Hematopoietic multipotent progenitor cell treated with erythropoietin and hydrocortisone succinate and interleukin-3 and kit ligand, for 8 days (in vitro differentiated cells): ENCODE measurements at regions not wholly inside any gene's neighbourhood (a gene's known extent, or its start where the extent isn't known, plus 50 kb on each side); places are given as distances from the start of the nearest gene placed in this dataset.
A peak's percentile ranks its signal among the peaks of the same experiment; 100 is the strongest.

Experiments used
- DNase-seq: peaks from one replicate; pipeline ENCODE4 v3.0.0-alpha.2; 2015

GRCh38 chrX:79645749-79646148 lies 278.6 kb upstream of the ITM2A start:
- no peak for DNase-seq

DNA sequence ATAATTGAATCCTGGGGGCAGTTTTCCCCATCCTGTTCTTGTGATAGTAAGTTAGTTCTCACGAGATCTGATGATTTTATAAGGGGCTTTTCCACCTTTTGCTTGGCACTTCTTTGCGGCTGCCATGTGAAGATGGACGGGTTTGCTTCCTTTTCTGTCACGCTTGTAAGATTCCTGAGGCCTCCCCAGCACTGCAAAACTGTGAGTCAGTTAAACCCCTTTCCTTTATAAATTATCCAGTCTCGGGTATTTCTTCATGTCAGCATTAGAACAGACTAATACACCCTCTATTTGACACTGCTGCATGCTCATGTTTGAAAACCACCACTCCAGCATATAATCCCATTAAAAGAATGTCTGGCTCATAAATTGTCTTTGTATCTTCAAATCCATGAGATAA lies 264.4 kb upstream of the ITM2A start:
- no peak for DNase-seq

- no peak for DNase-seq
These were observed 263.2 kb upstream of the ITM2A start for GRCh38 chrX:79630033-79631009.

- no peak for DNase-seq
These were observed 256.1 kb upstream of the ITM2A start for GRCh38 chrX:79623098-79623762.

GRCh38 chrX:79618280-79618679 lies 251.1 kb upstream of the ITM2A start:
- DNase-seq, result no peak

DNA sequence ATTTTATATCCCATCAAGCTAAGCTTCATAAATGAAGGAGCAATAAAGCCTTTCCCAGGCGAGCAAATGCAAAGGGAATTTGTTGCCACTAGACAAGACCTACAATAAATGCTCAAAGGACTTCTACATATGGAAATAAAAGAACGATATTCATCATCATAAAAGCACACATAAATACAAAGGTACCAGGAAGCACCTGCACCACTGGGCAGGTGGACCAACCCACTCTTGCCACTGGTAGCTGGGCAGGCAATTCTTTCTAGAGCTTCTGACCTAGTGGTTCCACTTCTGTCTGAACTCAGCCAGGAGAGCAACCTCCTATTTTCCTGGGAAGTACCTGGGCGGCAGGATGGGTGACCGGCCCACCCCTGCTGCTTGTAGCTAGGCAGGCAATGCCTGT lies 237.2 kb upstream of the ITM2A start:
- DNase-seq, result no peak

GRCh38 chrX:79601341-79602131 lies 234.4 kb upstream of the ITM2A start:
- DNase-seq, result no peak

DNA sequence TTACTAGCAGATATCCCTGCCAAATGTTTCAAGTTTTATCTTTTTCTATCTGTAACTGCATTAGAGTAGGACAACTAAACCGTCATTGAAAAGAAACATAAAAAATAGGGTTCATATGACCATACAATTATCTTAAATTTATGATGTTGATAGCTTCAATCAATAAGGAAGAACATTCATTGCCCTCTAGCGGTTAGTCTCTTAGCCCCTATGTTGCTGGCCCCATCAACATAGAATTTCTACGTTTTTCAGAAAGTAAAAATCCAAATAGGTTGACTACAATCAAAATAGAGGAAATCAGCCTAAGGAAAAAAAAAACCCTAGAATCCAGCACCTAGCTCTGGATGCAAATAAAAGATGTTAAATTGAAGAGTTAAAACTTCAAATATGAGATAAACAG lies 225.1 kb upstream of the ITM2A start:
- DNase-seq, result no peak

DNA sequence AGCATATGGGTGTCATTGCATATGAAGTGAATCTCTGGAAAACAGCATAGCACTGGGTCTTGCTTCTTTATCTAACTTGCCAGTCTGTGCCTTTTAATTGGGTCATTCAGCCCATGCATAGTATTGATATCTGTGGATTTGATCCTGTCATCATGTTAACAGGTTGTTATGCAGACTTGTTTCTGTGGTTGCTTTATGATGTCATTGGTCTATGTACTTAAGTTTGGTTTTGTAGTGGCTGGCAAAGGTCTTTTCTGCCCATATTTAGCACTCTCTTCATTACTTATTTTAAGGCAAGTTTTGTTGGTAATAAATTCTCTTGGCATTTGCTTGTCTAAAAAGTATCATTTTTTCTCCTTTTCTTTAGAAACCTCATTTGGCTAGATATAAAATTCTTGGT lies 221.1 kb upstream of the ITM2A start:
- DNase-seq, result no peak

- no peak for DNase-seq
These were observed 206.6 kb upstream of the ITM2A start for GRCh38 chrX:79573760-79574159.

DNA sequence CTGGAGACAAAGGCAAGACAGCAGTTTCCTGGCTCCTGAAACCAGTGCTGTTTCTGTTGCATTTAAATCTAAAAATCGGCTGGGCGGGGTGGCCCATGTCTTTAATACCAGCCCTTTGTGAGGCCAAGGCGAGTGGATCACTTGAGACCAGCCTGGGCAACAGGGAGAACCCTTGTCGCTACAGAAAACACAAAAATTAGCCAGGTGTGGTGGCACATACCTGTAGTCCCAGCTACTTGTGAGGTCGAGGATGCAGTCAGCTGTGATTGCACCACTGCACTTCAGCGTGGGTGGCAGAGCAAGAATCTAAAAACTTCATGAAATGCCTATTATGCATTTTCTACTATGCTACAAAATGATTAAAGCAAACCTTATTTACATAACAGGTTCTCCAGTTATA lies 205.4 kb upstream of the ITM2A start:
- DNase-seq, result no peak

DNA sequence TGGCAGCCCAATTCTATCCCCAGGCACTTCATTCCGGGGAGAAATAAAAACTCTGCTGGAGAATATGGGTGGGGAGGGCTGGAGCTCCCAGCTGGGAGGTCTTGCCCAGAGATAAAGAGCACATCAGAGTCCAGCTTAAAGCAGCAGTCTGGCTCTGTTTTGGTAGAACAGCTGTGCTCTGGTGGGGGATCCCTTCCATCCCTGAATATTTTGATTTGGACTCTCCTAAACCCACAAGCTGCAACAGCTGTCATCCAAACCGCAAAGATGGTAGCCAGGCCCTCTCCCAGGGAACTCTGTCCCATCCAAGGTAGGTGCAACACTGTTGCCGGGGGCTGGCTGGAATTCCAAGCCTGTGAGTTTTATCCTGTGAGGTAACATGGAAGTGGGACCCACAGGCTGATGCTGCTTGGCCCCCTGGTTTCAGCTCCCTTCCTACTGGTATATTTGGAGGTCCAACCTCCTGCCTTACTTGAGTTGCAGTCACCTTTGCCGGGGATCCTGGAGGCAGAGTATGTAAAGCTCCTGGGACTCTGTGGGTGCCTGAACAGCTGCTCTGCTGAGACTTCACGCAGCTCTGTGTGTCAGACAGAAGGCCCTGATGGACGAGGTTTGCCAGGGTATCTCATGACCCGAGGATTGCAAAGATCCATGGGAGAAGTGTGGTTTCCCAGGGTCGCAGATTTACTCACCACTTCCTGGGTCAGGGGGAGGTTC lies 203.5 kb upstream of the ITM2A start:
- no peak for DNase-seq

DNA sequence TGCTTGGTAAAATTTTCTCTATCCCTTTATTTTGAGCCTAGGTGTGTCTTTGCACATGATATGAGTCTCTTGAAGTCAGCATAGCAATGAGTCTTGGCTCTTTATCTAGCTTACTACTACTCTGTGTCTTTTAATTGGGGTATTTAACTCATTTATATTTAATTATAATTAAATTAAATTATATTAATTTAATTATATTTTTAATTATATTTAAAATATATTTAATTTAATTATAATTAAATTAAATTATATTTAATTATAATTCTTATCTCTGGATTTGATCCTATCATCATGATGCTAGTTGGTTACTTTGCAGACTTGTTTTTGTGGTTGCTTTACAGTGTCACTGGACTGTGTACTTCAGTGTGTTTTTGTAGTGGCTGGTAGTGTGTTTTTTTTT lies 201.2 kb upstream of the ITM2A start:
- DNase-seq, result no peak

- no peak for DNase-seq
These were observed 197.2 kb upstream of the ITM2A start for GRCh38 chrX:79564362-79564761.

DNA sequence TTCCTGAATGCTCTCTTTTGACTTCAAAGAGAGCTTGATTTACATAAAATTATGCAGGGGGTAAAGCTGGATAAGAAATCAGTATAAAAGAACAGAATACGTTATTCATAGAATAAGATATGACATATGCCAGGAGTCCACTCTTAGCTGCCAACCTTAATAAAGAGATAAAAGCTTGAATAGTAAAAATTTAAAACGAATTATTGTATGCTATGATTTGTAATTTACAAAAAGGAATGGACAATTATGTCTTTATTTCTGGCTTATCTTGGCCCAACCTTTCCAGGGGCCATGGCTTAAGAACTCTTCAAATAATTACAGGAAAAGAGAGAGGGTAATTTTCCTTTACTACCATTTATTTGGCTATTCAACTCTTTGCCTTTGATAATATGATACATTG lies 192.2 kb upstream of the ITM2A start:
- no peak for DNase-seq

GRCh38 chrX:79557212-79557611 lies 190.1 kb upstream of the ITM2A start:
- DNase-seq, result no peak

DNA sequence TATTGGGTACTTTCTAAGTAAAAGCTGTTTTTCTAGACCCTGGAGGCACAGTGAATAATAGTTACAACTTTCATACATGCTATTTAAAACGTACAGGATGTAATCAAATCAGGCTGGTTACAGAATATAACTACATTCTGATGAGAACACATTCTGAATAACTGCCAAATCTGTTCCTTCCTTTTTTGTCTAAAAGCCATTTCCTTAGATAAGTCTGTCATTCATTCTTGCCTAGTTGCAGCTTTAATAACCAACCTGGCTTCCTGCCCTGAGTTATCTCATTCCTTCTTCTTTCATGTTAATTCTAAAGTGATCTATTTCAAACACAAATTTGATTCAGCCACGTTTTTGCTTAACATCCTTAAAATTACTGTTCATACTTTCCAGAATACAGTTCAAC lies 189.7 kb upstream of the ITM2A start:
- no peak for DNase-seq

GRCh38 chrX:79530310-79531108 lies 163.4 kb upstream of the ITM2A start:
- DNase-seq, result no peak

DNA sequence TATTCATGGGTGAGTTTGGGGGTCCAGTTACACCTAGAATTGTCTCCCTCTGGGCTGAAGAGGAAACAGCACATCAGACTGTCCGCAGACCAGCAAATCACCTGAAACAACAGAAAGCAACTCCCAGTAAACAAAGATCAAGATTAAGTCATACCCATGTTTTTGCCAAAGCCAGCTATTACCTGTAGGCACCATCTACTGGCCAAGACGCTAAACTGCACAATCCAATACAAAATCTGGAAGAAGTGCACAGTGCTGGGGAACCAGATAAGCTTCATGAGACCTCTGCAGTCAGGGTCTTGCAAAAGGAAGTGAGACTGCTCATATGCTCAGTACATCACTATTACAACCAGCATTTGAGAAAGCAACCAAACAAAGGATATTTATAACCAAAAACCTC lies 157.5 kb upstream of the ITM2A start:
- DNase-seq, result peak; percentile 0

GRCh38 chrX:79515529-79515928 lies 148.4 kb upstream of the ITM2A start:
- no peak for DNase-seq

- DNase-seq, result no peak
These were observed 144.7 kb upstream of the ITM2A start for GRCh38 chrX:79511799-79512198.

DNA sequence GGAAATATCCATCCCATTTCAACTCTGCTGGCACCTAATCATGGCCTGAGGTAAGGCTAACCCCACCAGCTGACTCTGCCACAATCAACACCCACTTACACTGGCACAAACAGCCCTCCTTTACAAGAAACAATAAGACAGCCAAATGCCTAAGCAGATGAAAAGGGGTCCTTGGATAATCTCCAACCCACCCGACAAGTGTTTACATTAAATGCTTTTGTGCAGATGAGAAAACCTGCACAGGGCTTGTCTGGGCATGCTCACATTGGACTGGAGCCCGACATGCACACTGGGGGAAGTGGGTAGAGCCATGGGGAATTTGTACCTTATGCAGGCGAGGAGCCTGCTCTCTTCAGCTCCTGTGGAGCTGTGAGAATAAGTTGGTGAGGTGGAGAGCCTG lies 138.9 kb upstream of the ITM2A start:
- no peak for DNase-seq
